Neural cell (in vitro differentiated cells): ENCODE measurements at regions not wholly inside any gene's neighbourhood (a gene's known extent, or its start where the extent isn't known, plus 50 kb on each side); places are given as distances from the start of the nearest gene placed in this dataset.

Experiments
- H2AFZ ChIP-seq: fragments of 200-600, 300-800 bp; sonication (generic), shearing (Covaris generic); 2 replicates; pipeline ENCODE4 v1.6.0; 2014; ENCODE audit warnings: low read depth, mild to moderate bottlenecking, antibody characterized with exemption, low read length, moderate library complexity
- H3F3A ChIP-seq: fragments of 200-600 bp; shearing (Covaris generic); 2 replicates; pipeline ENCODE4 v1.6.1; 2016; ENCODE audit warnings: mild to moderate bottlenecking, moderate library complexity, mixed read lengths, antibody characterized with exemption, low read length; ENCODE audit not compliant: insufficient read depth, poor library complexity, severe bottlenecking
- H3K27ac ChIP-seq: fragments of 200-600, 300-800 bp; sonication (generic), shearing (Covaris generic); 2 replicates; pipeline ENCODE4 v1.5.1; 2014; ENCODE audit warnings: mild to moderate bottlenecking, low read length, moderate library complexity
- H3K27me3 ChIP-seq: fragments of 300-800, 200-600 bp; sonication (generic), shearing (Covaris generic); 2 replicates; pipeline ENCODE4 v1.6.0; 2014; ENCODE audit warnings: mild to moderate bottlenecking, low read depth, low read length, moderate library complexity; ENCODE audit not compliant: insufficient read depth
- H3K36me3 ChIP-seq: fragments of 300-800, 200-600 bp; sonication (generic), shearing (Covaris generic); 2 replicates; pipeline ENCODE4 v1.5.1; 2014; ENCODE audit warnings: mild to moderate bottlenecking, antibody characterized with exemption, low read length, moderate library complexity; ENCODE audit not compliant: insufficient read depth
- H3K4me2 ChIP-seq: fragments of 300-800, 200-600 bp; sonication (generic), shearing (Covaris generic); 2 replicates; pipeline ENCODE4 v1.6.0; 2014; ENCODE audit warnings: mild to moderate bottlenecking, low read length
- H3K4me3 ChIP-seq: fragments of 300-800, 200-600 bp; sonication (generic), shearing (Covaris generic); 2 replicates; pipeline ENCODE4 v1.5.1; 2014; ENCODE audit warnings: mild to moderate bottlenecking, low read length, moderate library complexity
- H3K79me2 ChIP-seq: fragments of 200-600 bp; shearing (Covaris generic); replicated peaks from 2 replicates; pipeline ENCODE4 v1.6.0; 2014; ENCODE audit warnings: mild to moderate bottlenecking, low read length, moderate library complexity; ENCODE audit not compliant: insufficient read depth
- H3K9ac ChIP-seq: fragments of 300-800, 200-600 bp; sonication (generic), shearing (Covaris generic); 2 replicates; pipeline ENCODE4 v1.6.1; 2016; ENCODE audit warnings: mild to moderate bottlenecking, low read length, mixed read lengths
- H3K9me2 ChIP-seq: fragments of 200-600 bp; shearing (Covaris generic); 2 replicates; pipeline ENCODE4 v1.6.1; 2016; ENCODE audit warnings: mild to moderate bottlenecking, low read length, mixed read lengths; ENCODE audit not compliant: insufficient read depth
- H3K9me3 ChIP-seq: fragments of 200-600, 300-800 bp; sonication (generic), shearing (Covaris generic); 2 replicates; pipeline ENCODE4 v1.6.1; 2016; ENCODE audit warnings: mild to moderate bottlenecking, mixed run types, low read length, moderate library complexity, mixed read lengths
- H4K20me1 ChIP-seq: fragments of 200-600 bp; shearing (Covaris generic); 2 replicates; pipeline ENCODE4 v1.6.1; 2016; ENCODE audit warnings: mild to moderate bottlenecking, mixed run types; ENCODE audit not compliant: insufficient read depth
- EP300 ChIP-seq: fragments of 450-650 bp; conservative IDR thresholded peaks from 2 replicates; pipeline ENCODE4 v1.6.1; 2014; ENCODE audit warnings: antibody characterized with exemption, mild to moderate bottlenecking, moderate library complexity; ENCODE audit not compliant: poor library complexity, severe bottlenecking
- EZH2 ChIP-seq: fragments of 200-600, 300-800 bp; shearing (Covaris generic), sonication (generic); IDR thresholded peaks from 2 replicates; pipeline ENCODE4 v1.6.1; 2014; ENCODE audit warnings: antibody characterized with exemption, low read length, borderline replicate concordance, mild to moderate bottlenecking; ENCODE audit not compliant: insufficient read depth, poor library complexity, severe bottlenecking
- MXI1 ChIP-seq: fragments of 450-650 bp; conservative IDR thresholded peaks from 2 replicates; pipeline ENCODE4 v1.6.1; 2014; ENCODE audit warnings: antibody characterized with exemption, mild to moderate bottlenecking; ENCODE audit not compliant: poor library complexity, severe bottlenecking
- POLR2AphosphoS5 ChIP-seq: IDR thresholded peaks from 2 replicates; pipeline ENCODE4 v1.6.1; 2012
- RAD21 ChIP-seq: fragments of 450-650 bp; conservative IDR thresholded peaks from 2 replicates; pipeline ENCODE4 v1.6.1; 2014; ENCODE audit warnings: antibody characterized with exemption, mild to moderate bottlenecking, moderate library complexity
- SMC3 ChIP-seq: fragments of 450-650 bp; conservative IDR thresholded peaks from 2 replicates; pipeline ENCODE4 v1.6.1; 2014; ENCODE audit warnings: antibody characterized with exemption, mild to moderate bottlenecking, moderate library complexity; ENCODE audit not compliant: poor library complexity
- TAF1 ChIP-seq: IDR thresholded peaks from 2 replicates; pipeline ENCODE4 v1.6.1; 2012; ENCODE audit warnings: low read depth
- TF ChIP-seq, protein P1 (sequence below): IDR thresholded peaks from 2 replicates; pipeline ENCODE4 v1.6.1; 2012; ENCODE audit warnings: borderline replicate concordance
- TF ChIP-seq, protein P2 (sequence below): fragments of 450-650 bp; IDR thresholded peaks from 2 replicates; pipeline ENCODE4 v1.5.1; 2014; ENCODE audit warnings: antibody characterized with exemption, mild to moderate bottlenecking, moderate library complexity; ENCODE audit not compliant: poor library complexity, severe bottlenecking

DNA sequence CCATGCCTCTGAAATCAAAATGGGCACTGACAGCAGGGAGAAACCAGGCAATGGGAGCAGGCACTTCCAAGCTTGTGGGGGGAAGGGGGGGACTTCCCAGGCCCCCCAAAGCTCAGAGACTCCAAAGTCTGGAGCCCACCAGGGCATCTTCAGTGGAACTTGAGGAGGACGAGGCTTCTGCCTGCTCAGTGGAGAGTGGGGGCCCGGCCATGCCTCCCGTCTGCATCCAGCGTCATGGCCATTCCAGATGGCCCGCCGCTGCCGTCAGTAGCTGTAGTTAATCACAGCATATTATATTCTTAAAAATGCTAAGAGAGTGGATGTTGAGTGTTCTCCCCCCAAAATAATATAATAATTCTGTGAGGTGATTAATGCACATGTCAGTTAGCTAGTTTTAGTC, 315.2 kb downstream of the KCNJ2 start:
- Histone ChIP-seq H4K20me1 (no peaks in the 10 kb centered on the region), H2AFZ (no peak overlapping the region), H3K27ac (no peak overlapping the region), H3K9me2 (no peaks in the 10 kb centered on the region), H3K9ac (no peak overlapping the region), H3F3A (no peaks in the 10 kb centered on the region), H3K4me3 (no peak overlapping the region), H3K27me3 (no peaks in the 10 kb centered on the region), H3K79me2 (no peaks in the 10 kb centered on the region), H3K9me3 (no peaks in the 10 kb centered on the region), H3K36me3 (no peaks in the 10 kb centered on the region), H3K4me2 (no peak overlapping the region)
- TF ChIP-seq, protein P1, sequence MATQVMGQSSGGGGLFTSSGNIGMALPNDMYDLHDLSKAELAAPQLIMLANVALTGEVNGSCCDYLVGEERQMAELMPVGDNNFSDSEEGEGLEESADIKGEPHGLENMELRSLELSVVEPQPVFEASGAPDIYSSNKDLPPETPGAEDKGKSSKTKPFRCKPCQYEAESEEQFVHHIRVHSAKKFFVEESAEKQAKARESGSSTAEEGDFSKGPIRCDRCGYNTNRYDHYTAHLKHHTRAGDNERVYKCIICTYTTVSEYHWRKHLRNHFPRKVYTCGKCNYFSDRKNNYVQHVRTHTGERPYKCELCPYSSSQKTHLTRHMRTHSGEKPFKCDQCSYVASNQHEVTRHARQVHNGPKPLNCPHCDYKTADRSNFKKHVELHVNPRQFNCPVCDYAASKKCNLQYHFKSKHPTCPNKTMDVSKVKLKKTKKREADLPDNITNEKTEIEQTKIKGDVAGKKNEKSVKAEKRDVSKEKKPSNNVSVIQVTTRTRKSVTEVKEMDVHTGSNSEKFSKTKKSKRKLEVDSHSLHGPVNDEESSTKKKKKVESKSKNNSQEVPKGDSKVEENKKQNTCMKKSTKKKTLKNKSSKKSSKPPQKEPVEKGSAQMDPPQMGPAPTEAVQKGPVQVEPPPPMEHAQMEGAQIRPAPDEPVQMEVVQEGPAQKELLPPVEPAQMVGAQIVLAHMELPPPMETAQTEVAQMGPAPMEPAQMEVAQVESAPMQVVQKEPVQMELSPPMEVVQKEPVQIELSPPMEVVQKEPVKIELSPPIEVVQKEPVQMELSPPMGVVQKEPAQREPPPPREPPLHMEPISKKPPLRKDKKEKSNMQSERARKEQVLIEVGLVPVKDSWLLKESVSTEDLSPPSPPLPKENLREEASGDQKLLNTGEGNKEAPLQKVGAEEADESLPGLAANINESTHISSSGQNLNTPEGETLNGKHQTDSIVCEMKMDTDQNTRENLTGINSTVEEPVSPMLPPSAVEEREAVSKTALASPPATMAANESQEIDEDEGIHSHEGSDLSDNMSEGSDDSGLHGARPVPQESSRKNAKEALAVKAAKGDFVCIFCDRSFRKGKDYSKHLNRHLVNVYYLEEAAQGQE, result no peak
- no peak for TF ChIP-seq TAF1
- no peak for TF ChIP-seq RAD21
- no peak for TF ChIP-seq SMC3
- no peak for TF ChIP-seq MXI1
- TF ChIP-seq POLR2AphosphoS5, result no peak
- TF ChIP-seq, protein P2, sequence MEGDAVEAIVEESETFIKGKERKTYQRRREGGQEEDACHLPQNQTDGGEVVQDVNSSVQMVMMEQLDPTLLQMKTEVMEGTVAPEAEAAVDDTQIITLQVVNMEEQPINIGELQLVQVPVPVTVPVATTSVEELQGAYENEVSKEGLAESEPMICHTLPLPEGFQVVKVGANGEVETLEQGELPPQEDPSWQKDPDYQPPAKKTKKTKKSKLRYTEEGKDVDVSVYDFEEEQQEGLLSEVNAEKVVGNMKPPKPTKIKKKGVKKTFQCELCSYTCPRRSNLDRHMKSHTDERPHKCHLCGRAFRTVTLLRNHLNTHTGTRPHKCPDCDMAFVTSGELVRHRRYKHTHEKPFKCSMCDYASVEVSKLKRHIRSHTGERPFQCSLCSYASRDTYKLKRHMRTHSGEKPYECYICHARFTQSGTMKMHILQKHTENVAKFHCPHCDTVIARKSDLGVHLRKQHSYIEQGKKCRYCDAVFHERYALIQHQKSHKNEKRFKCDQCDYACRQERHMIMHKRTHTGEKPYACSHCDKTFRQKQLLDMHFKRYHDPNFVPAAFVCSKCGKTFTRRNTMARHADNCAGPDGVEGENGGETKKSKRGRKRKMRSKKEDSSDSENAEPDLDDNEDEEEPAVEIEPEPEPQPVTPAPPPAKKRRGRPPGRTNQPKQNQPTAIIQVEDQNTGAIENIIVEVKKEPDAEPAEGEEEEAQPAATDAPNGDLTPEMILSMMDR, result no peak

DNA sequence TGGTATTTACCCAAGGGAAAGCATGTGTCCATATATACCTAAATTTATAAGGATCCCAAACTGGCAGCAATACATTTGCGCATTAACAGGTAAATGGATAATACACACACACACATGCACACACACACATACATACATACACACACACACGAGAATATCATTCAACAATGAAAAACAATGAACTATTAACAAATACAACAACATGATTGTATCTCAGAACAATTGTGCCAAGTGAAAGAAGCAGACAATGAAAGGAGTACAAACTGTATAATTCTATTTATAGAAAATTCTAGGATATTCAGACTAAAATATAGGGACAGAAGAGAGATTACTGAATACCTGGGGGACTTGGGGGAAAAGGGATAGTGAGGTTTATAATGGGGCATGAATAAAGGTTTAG, 323.0 kb downstream of the KCNJ2 start:
- H3K79me2 ChIP-seq, result no peaks in the 10 kb centered on the region
- no peak overlapping the region for H2AFZ ChIP-seq
- no peaks in the 10 kb centered on the region for H3K27me3 ChIP-seq
- no peaks in the 10 kb centered on the region for H4K20me1 ChIP-seq
- no peaks in the 10 kb centered on the region for H3K36me3 ChIP-seq
- TF ChIP-seq POLR2AphosphoS5 (no peak), EZH2 (no peak), MXI1 (no peak), TAF1 (no peak), EP300 (no peak), SMC3 (no peak), RAD21 (no peak)
- TF ChIP-seq, protein P1, result no peak
- TF ChIP-seq, protein P2, result no peak
- H3K9me3 ChIP-seq, result no peaks in the 10 kb centered on the region
- no peak overlapping the region for H3K27ac ChIP-seq
- no peaks in the 10 kb centered on the region for H3F3A ChIP-seq
- H3K9me2 ChIP-seq, result no peaks in the 10 kb centered on the region
- H3K4me3 ChIP-seq, result no peak overlapping the region
- H3K4me2 ChIP-seq, result no peak overlapping the region
- no peak overlapping the region for H3K9ac ChIP-seq
